GM04503 (cell line): ENCODE measurements at regions not wholly inside any gene's neighbourhood (a gene's known extent, or its start where the extent isn't known, plus 50 kb on each side); places are given as distances from the start of the nearest gene placed in this dataset.
A peak's percentile ranks its signal among the peaks of the same experiment; 100 is the strongest.

Experiments used
- DNase-seq: peaks from one replicate; pipeline ENCODE4 v3.0.0-alpha.2; 2012; ENCODE audit warnings: low read depth

GRCh38 chr4:151935411-151935810 lies 174.6 kb upstream of the GATB start:
- DNase-seq = no peak

- DNase-seq = no peak
Observed at GRCh38 chr4:151934766-151935165, 174.0 kb upstream of the GATB start.

DNA sequence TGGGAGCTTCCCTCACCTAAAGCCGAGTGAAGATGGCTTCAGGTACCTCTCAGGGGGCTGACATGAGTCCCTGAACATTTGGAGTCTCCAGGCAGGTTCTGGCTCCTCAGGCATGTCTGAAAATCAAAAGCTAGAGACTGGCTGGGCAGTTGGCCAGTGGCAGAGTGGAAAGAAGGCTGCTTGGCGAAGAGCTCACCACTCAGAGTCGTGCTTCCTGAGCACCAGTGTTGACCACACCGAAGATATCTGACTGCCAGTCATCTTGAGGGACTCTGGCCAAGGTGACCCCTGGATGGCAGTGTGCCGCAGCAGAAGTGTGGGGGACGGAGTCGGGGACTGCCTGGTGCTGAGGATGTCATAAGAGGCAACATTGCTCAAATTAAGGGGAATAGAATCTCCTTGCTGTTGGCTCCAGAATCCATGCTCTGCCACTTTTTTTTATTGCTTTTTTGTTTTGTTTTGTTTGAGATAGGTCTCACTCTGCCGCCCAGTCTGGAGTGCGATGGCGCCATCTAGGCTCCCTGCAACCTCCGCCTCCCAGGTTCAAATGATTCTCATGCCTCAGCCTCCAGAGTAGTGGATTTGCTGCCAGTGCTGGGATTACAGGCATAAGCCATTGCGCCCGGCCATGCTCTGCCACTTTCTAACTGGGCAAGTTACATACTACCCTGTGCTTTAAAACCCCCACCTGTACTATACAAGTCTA lies 172.5 kb upstream of the GATB start:
- no peak for DNase-seq

DNA sequence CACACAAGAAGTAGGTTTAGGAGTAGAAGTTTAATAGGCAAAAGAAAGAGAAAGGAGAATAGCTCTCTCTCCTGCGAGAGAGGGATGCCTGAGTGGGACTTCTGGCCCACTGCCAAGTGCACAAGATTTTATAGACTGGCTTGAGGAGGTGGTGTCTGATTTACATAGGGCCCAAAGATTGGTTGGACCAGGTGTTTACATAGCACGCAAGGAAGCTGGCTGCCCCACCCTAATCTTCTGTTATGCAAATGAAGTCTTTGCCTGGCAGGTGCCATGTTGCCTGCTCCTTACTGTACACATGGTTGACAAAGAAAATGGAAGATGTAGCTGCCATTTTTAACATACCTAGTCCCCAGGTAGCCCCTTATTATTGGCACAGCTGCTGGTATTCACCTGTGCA lies 170.8 kb upstream of the GATB start:
- DNase-seq = no peak

DNA sequence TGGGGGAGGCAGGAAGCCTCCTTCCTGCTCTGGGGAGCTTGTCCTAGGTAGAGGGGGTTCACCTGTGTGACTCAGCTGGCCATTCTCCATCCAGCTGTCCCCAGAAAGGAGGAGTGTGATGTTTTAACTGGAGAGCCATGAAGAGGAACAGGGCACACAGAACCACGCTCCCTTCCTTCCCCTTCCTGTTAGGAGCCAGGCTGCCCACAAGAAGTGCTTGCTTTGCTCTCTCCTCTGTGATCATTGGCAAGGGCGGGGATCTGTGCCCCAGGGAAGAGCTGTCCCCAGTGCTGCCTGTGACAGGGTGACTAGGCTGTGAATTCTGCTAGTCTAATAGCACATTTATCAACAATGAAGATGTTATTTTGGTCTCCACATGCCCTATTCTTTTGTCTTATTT lies 169.6 kb upstream of the GATB start:
- DNase-seq = no peak

- DNase-seq = no peak
Observed at GRCh38 chr4:151928112-151928511, 167.3 kb upstream of the GATB start.

DNA sequence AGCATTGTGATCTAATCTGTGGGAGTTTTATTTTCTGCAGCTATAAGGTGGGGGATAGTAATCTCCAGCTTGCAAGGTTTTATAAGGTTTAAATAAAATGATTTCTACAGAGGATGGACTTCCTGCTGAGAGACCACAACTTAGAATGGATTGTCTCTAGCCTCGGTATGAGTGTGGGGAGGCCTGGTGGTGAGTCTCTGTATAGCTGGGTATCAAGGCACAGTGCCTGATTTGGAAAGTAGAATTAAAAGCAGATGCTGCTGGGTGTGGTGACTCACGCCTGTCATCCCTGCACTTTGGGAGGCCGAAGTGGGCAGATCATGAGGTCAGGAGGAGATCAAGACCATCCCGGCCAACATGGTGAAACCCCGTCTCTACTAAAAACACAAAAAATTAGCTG lies 162.0 kb upstream of the GATB start:
- DNase-seq = no peak

GRCh38 chr4:151922306-151922705 lies 161.5 kb upstream of the GATB start:
- no peak for DNase-seq

- DNase-seq = peak; percentile 38
Observed at GRCh38 chr4:151921811-151922210, 161.0 kb upstream of the GATB start.

DNA sequence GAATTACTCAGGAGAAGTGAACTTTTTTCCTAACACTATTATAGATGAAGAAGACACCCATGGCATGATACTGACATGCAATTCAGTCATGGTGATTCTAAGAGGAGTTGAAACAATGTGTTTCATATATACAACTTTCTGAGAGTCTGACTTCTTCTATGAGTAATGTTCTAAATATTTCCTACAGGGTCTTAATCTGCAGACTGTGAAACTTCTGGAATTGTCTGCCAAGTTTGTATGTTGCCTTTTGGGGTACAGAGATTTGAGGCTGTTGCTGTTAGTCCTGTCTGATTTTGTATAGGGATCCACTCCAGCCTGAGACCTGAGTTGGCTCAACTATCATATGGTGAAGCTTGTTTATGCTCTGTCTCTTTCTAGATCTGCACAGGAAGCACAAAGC lies 160.6 kb upstream of the GATB start:
- DNase-seq = no peak

DNA sequence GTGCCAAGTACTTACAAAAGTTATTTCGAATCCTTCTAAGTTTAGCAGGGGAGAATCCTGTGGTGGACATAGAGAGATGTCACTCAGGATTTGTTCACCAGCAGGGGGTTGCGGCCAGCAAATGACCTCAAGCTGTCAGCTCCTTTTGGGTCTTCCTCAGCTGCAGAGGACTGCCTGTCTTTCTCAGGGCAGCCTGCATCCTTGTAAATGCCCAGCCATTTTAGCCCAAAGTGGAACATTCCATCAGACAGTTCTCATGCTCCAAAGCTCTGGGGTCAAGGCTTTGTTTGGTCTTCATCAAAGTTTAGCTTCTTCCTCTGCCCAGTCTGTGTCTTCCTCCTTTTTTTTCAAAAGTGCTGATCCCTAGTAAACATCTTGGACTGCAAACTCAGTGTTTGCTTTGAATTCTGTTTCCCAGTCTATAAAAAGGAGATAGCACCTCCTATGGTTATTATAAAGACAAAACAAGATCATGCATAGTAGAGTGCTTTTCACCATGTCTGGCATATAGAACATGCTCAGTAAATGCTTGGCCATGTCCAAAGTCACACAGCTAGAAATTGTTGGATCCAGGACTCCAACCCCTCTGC lies 156.4 kb upstream of the GATB start:
- DNase-seq = no peak

DNA sequence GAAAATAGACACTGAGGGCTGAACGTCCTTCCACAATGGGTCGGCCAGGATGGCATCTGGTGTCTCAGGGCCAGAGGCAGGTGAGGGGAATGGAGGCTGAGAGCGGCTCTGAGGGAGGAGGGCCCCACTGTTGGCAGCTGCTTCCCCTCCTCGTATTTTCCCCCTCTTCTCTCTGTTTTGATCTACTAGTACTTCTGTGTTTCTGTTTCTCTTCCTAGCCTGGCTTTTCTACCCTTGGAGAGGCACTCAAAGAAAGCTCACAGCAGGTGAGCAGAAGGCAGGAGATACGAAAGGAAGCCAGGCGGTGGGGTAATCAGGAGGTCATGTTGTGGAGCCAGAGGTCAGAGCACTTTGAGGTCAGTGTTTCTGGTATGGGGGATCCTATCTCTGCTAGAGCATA lies 151.8 kb upstream of the GATB start:
- no peak for DNase-seq

GRCh38 chr4:151911970-151912369 lies 151.2 kb upstream of the GATB start:
- no peak for DNase-seq

GRCh38 chr4:151908734-151909497 lies 148.1 kb upstream of the GATB start:
- no peak for DNase-seq

DNA sequence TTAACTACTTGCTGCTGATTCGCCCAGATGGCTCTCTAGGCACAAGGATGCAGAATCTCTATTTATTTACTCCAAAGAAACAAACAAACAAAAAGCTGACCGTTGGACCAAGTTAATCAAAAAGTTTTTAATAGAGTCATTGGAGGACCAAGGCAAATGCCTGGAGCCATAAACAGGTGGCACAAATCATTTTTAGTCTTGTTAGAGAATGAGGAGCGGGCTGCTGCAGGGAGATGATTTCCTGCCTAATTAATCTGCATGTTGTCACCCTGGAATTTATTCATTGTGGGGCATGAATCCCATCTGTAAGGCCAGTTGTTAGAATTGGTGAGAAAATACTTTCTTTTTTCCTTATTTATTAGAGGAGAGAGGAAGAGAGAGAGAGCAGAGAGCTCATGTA lies 147.4 kb upstream of the GATB start:
- DNase-seq = no peak

DNA sequence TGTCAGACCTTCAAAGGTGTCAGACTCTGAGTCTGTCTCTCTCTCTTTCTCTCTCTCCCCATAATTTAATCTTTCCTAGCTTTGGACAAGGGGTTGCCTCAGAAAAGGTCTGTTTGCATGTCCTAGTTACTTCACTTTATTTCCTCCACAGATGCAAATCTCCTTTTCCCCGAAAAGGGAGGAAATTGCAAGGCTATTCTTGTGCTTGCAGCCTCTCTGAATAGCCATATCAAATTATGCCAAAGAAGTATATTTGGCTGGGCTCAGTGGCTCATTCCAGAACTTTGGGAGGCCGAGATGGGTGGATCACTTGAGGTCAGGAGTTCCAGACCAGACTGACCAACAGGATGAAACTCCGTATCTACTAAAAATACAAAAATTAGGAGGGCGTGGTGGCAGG lies 145.6 kb upstream of the GATB start:
- DNase-seq = no peak

DNA sequence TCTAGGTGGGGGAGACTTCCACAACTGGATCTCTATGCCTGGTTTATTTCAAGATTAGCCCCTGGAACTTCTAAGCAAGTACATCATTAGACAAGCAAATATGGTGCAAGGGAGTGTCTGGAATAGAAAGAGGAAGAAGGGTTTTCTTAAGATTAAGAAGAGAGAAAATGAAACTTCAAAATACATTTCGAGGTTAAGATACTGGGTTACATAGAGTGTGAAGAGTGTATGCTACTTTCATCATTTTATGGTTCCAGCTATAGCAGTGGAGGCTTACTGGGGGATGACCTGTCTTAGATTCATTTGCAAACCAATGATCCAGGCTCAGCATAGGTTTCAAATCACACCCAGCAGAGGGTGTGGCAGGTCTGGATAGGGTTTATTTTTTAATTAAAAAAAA lies 144.4 kb upstream of the GATB start:
- DNase-seq = no peak

GRCh38 chr4:151901631-151902030 lies 140.8 kb upstream of the GATB start:
- DNase-seq = no peak

GRCh38 chr4:151896880-151897279 lies 136.1 kb upstream of the GATB start:
- DNase-seq = no peak

DNA sequence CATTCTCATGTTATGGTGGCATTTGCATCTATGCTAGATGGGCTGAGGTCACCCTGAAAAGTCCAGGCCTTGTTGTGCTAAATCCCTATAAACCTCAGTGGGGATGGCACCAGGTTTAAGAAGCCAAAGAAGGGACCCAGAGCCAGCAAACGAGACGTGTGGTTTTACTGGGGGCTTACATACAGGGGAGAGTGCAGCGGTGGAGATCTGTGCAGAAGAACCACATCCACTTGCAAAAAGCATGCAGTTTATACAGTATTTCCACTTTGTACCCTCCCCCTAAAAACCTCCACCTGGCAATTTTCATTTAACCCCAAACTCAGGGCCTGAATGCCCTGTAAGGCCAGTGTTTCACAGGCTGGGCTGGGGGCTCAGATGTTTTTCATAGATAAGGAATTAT lies 134.9 kb upstream of the GATB start:
- no peak for DNase-seq

- no peak for DNase-seq
Observed at GRCh38 chr4:151894246-151894645, 133.4 kb upstream of the GATB start.

GRCh38 chr4:151888367-151888866 lies 127.6 kb upstream of the GATB start:
- DNase-seq = no peak

- DNase-seq = no peak
Observed at GRCh38 chr4:151887816-151888180, 127.0 kb upstream of the GATB start.
